Cardiac septum (tissue), 1 donor: ENCODE measurements at regions not wholly inside any gene's neighbourhood (a gene's known extent, or its start where the extent isn't known, plus 50 kb on each side); places are given as distances from the start of the nearest gene placed in this dataset.
"Not testable (repeated sequence)": the region's sequence is repeated elsewhere in the genome, so short reads cannot be mapped to it uniquely, and the experiment has no call there.

ENCODE experiments used
- DNase-seq: peaks from one replicate; pipeline ENCODE4 v3.0.0-alpha.2; 2020; ENCODE audit warnings: low spot score
- intact Hi-C: fragments of 100-400 bp; cut with DNase I; formaldehyde crosslinking; loops from one replicate; pipeline ENCODE4 v1.14.0; 2022
- donor health status: DM: no; HTN: no; CAD: no.

DNA sequence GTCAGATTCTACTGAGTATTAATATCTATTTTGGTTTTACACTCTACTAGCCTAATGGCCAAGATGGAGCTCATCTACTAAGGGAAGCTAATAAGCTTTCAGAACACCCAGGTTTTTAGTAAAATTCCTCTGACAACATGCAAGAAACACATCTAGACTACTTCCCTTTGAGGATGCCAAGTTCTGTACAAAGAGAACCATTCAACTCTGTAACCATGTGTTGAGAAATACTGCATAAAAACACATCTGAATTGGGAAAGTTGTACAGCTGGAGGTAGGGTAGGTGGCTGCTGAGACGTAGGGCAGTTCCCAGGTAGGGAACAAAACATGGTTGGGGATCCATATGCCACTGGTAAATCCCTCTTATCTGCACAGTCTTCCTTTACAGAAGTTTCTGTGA is 66.2 kb downstream of the SC5D start:
- intact Hi-C loops = no loop called here
- DNase-seq = no peak

DNA sequence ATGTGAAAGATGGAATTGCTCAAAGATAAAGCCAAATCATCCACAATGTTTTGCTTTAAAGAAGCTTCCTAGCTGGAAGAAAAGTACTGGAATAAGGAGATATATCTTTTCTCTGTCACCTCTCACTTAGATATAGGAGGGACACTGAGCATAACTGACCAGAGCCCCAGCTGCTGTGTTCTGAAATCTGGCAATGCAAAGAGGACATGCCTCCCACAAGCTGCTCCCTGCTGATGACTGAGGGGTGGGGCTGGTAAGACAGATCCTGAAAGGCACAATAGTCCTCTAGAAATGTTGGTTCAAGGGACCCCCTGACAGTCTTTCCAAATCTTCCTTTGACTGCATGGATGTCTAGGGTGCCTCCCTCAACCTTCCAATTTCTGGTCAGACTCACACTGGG is 67.0 kb downstream of the SC5D start:
- intact Hi-C loops = no loop called here
- no peak for DNase-seq

DNA sequence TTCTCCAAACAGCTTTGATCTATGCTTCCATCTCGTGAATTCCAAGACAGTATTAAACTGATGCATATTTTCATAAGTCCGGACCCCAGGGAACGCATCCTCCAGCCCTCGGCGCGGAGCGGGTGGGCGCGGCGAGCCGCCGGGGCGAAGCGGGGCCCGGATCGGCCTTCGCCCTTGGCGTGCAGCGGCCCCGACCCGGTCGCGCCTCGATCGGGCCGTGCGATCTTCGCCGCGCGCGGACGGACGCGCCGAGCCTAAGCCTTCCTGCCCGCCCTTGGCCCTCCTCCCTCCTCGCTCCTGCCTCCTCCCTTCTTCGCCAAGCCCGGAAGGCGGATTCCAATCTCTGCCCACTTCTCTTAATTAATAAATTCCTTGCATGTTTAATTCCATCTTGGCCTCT is 70.4 kb downstream of the SC5D start:
- intact Hi-C loops, DNase-seq: not testable (repeated sequence)

DNA sequence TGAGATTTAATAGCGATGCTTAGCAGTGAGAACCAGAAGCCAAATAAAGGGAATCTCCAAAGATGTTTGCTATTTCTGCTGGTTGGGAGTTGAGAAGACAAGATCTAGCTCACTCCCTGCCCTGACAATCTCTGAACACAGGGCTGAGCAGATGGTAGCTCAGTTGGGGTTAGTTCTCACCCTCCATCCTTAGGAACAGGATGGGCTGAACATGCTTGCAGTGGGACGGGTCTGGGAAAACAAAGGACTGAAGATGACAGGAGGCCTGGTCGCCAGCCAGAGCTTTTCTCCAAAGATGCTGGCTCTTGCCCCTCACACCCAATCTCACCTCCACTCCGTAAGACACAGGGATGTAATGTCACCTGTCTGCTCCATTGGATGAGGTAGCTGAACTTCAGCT is 72.7 kb downstream of the SC5D start:
- DNase-seq = no peak
- intact Hi-C loops = no loop called here

DNA sequence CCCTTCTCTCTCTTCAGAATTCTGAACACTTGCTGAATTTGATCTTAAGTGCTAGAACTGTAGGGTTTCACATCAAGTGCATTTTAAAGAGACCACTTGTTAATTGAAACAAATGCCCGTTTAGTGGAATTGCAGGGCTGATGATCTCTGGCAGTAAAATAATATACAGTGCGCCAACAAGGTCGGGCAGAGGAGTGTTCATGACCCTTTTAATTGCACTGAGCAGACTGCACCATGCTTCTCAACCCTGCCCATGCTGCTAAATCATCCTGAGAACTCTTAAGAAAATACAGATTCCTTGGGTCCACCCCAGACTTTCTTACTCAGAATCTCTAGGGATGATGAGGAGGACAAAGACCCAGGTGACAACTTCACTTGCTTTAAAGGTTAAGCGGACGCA is 73.5 kb downstream of the SC5D start:
- intact Hi-C loops = no loop called here
- DNase-seq = no peak

DNA sequence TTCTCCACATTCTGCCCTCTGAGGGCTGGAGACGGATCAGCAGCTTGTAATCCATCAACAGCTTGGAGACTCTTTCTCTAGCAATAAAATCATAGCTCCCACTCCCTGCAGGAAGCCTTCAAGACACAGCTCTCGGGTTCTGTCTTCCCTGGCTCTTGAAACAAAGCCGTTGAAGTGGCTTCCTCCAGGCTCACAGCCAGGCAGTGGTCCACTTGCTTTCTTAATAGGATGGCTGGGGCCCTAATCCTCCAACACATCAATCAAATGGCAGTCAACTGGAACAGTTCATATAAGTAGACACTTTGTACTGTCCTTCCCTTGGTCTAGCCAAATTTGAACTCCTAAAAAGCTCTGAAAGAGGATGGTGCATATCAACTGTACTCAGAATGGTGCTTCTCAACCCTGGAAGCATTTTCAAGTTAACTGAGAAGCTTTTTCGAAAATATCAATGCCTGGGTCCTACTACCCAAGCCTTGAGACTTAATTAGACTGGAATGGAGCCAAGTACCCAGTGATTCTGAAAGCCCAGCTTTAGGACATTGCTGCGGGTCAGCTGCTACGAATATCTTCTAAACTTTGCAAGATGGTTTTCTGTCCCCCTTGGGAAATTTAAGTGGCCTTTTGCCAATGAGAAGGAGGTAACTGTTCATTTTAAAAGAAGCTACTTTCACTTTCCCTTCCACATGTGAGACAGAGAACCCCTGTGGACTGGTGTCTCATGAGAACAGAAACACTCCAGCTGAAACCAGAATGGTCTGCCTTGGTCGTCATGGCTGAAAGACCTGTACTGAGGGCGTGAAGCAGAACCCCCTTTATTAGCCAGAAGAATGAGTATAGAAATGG is 74.7 kb downstream of the SC5D start:
- intact Hi-C loops = no loop called here
- no peak for DNase-seq

DNA sequence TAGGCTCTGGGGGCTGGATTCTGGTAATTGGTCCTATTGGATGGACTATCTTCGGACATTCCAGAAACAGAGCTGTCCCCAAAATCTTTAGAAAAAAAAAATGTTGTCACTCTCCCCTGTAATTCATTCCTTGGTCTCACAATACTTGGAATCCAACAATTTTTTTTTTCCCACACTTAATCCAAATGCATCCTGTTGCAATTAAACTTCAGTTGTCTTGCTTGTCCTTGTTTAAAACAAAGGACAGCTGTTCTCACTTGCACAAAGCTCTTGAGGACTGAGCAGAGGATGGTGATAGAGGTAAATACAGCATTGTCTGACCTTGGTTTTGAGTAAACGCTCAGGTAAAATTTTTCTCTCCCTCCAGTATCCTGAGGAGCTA is 75.3 kb downstream of the SC5D start:
- no peak for DNase-seq
- intact Hi-C loops = no loop called here

DNA sequence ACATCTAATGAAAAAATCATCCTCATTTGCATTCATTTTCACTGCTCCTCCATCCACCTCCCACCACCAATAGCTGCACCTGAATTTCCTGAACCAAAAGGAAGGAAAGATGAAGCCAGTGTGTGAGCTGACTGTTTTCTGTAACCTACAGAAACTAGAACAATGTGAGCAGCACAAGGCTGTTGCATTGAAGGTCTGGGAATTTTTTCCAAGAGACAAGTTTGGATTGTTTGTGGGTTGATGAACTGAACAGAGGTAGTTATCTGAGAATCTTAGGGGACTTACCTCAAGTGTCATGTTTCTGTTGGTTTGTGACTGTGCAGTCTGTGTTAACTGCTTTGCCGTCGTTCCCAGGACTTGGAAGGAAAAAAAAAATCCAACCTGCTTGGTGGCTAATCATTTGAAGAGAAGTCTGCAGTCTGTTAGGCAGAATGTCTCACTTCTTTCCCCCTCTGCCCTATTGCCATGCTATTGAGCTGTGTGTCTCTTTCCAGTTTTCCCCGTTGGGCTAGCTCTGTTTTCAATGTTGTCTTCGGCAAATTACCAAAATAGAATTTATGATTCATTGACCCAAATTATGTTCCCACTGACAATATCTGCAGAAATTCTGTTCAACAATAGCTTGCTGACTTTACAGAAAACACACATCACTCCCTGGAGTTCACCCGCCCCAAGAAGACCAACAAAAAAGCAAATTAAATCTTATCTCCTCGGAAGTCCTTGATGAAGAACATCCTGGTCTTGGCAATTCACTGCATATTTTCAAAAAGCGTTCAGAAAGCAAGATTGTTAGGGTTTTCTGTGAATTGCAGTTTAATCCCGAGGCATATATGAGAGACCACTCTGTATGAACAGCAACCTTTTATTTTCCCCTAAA is 76.0 kb downstream of the SC5D start:
- intact Hi-C loops = no loop called here
- no peak for DNase-seq

DNA sequence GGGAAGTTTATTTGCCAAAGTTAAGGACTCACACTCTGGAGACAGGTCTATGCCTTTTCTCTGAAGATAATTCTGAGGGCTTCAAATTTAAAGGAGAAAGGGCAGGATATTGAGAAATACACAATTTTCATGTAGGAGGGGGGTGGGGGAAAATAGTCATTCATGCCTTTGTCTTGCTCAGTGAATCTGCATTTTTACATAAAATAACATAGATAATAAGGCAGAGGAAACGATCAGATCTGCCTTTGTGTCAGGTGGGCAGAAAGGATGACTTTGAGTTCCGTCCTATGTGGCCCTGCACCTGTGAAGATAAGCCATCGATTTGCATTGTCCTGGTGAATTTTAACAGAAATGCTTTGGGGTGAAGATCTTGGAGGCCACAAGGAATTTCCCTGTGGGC is 76.8 kb downstream of the SC5D start:
- no peak for DNase-seq
- intact Hi-C loops = no loop called here

DNA sequence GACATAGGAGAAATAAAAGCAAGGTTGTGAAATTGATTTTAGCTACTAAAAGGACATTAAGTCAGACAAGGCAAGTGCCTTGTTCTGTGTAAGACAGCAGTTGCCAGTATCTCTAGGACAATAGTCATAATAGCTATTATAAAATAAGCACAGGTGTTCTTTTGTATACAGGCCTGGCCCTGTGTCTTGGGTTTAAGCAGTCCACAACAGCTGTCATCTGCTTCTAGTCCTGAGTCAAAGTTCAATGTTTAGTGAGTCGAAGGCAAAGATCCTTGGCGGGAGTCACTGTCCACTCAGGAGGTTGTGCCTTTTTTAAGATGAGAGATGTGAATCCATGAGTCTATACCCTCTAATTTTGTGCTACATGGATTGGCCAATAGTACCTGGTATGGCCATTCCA is 79.5 kb downstream of the SC5D start:
- intact Hi-C loops = no loop called here
- DNase-seq = no peak

DNA sequence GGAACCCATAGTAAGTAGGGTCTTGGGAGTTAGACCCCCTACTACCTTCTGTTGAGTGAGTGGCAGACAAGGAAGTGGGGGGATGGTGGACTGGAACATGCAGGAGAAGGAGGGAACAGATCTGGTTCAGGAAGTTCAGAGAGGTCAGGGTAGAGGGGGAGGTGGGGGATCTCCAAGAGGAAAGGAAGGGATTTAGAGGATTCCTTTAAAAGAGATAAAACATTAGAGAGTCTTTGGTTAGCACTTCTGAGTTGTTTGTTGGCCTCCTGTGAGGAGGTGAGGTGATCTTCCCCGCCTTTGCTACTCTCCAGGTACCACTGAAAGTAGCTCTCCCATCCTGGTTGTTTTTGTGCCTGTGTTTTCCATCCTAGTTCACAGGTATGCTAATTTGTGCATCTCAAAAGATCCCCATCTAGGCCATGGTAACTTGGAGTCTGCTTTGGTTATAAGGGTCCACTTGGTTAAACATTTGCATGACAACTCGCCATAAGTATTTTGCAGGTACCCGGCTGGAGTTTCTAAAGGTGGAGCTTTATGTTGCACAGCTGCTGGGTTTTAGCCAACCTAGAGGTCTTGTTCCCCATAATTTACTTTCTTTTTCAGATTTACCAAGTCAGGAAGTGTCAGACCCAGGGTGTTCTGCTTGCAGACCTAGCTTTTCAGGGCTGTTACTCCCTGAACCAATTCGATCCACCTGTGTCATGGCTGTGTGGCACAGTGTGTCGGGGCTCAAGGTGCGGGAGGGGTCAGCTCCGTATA is 79.3 kb upstream of the SORL1 start:
- DNase-seq = no peak
- intact Hi-C loops = no loop called here

DNA sequence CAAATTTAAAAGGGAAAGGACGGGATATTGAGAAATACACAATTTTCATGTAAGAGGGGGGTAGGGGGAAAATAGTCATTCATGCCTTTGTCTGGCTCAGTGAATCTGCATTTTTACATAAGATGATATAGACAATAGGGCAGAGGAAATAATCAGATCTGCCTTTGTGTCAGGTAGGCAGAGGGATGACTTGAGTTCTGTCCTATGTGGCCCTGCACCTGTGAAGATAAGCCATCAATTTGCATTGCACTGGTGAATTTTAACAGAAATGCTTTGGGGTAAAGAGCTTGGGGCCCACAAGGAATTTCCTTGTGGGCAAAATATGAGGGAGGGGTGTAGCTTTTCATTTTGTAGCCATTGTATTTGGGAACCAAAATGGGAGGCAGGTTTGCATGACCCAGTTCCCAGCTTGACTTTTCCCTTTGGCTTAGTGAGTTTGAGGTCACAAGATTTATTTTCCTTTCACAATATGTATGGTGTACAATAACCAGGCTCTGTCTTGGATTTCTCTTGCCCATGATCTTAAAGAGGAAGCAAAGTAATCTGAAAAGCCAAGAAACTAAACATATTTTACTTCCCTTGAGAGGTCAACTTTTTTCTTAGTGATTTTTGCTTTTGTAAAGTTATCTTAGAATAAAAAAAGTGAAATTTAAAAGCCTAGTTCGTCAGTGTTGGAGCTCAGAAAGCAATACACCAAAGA is 77.7 kb upstream of the SORL1 start:
- intact Hi-C loops = no loop called here

DNA sequence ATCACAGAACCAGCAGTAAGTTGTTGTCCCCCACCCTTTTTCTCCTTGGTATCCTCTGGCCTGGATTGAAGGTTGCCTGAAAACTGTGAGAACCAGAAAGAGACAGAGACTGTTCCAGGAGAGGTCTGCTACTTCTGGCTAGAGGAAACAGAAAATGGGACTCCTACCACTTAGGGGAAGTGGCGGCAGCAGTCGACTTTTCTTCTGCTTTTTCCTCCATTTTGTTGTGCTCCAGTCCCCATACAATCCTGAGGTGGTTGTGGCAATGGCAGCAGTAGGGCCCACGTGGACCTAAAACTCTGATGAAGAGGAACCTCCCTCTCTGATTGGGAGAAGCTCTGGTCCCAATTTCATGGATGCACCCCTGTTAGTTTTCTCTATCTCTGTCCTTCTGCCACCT is 76.0 kb upstream of the SORL1 start:
- no peak for DNase-seq

More for the DNA sequence above, 77.7 kb upstream of the SORL1 start:
- no peak for DNase-seq

DNA sequence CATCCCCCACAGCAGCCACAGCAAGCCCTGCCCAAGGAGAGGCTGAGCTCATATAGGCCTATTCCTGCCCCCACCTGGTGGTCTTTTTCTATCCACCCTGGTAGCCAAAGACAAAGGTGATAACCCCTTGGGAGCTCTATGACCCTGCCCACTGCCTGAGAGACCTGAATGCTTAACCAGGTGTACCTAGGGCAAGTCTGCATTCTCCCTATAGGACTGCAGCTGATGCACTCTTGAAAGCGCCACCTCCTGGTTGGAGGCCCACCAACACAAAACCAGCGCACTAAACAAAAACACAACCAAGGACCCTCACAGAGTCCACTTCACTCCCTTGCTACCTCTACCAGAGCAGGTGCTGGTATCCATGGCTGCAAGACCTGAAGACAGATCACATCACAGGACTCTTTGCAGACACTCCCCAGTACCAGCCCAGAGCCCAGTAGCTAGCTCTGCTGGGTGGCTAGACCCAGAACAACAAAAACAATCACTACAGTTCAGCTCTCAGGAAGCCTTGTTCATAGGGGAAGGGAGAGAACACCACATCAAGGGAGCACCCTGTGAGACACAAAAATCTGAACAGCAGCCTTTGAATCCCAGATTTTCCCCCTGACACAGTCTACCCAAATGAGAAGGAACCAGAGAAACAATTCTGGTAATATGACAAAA is 72.8 kb upstream of the SORL1 start:
- intact Hi-C loops, DNase-seq: not testable (repeated sequence)

More for the DNA sequence above, 76.0 kb upstream of the SORL1 start:
- intact Hi-C loops = no loop called here

DNA sequence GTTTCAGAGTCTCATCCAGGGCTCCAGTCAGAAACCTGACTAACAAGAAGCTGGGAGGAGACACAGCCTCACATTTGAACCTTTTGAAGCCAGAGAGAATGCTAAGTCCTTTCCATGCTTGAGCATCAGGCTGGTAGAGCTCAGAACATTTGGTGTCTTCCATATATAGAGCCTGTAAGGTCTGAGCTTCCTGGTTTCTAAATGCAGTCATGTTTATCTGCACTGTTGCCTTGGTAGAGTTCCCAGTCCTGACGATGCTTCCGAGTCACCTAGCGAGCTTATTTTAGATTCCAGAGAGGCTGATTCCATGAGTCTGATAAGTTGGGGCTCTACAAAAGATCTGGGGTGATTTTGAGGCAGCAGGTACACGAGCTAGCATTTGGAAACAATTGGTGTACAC is 68.4 kb upstream of the SORL1 start:
- intact Hi-C loops = loop anchor here (10.0 kb wide), 1 partner anchor 81 kb away; no protein-coding TSS in a partner anchor
- DNase-seq = no peak

DNA sequence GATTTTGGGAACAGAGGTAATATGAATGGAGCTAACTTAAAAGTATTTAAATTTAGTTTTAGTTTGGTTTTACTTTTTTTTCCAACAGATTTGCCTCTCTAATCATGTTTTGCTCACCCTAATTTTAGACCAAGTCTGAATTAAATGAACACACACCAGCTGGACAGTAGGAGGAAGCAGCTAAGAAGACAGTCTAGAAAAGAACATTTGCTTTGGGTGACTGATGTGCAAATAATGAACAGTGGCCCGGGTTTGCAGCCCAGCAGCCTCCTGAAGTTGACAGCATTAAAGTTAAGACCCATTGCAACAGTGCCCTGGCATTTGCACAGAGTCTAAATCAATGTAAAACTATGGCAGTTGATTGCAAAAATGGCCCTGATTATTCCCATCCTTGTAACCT is 66.4 kb upstream of the SORL1 start:
- DNase-seq = no peak
- intact Hi-C loops = loop anchor here (10.0 kb wide), 1 partner anchor 79 kb away; no protein-coding TSS in a partner anchor
